ENCODE measurements at regions not wholly inside any gene's neighbourhood (a gene's known extent, or its start where the extent isn't known, plus 50 kb on each side); places are given as distances from the start of the nearest gene placed in this dataset.

DNA sequence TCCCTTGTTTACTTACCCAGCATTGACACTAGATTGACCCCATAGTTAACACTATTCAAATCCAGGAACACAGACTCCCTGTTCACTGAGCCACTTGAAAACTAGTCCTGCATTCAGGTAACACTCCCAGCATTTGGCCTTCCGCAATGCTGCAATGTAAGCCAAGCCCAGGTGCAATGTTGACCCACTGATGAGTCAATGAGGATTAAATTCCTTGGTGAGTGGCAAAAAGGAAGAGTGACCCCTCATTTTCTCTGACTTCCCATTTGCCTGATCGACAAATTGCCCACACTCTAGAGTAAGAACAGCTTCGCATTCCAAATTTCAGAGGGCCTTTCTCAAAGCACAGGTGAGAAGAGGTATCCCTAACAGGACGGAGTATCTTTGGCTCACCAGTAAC lies 251.9 kb downstream of the FBXO15 start:
- no peaks in the 10 kb centered on the region for H3K4me1 ChIP-seq (ENCODE audit: control insufficient read depth, insufficient read depth, low read length)
- H3K27ac ChIP-seq (ENCODE audit: low read length): no peak overlapping the region
- no peaks in the 10 kb centered on the region for H3K27me3 ChIP-seq (ENCODE audit: control insufficient read depth in 1 of 2, insufficient read depth in 2 of 2, low read length in 2 of 2)
- H3K9ac ChIP-seq (ENCODE audit: low read length in 2 of 2): no peak overlapping the region
- no peak overlapping the region for H3K4me3 ChIP-seq (ENCODE audit: low read length in 2 of 2)
- no peaks in the 10 kb centered on the region for H3K36me3 ChIP-seq (ENCODE audit: control insufficient read depth in 2 of 2, insufficient read depth in 2 of 2, low read length in 2 of 2)
- H3K9me3 ChIP-seq (ENCODE audit: control insufficient read depth in 2 of 2, low read length in 2 of 2): no peaks in the 10 kb centered on the region

DNA sequence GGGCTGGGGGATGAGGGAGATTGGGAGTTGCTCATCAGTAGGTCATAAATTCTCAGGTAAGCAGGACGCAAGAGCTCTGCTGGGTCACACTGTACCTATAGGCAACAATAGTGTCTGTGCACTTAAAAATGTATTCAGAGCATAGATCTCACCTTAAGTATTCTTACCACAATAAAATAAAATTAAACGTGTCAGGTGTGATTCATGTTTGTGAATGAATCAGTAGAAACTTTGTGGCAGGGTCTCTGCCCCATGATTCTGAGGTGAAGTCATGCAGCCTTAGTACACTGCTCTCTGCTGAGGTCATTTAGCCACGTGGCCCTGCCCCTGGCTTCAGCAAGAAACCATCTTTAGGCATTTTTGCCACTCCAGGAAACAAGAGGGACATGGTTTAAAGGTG lies 253.8 kb downstream of the FBXO15 start:
- no peaks in the 10 kb centered on the region for H3K9me3 ChIP-seq (ENCODE audit: control insufficient read depth in 2 of 2, low read length in 2 of 2)
- H3K36me3 ChIP-seq (ENCODE audit: control insufficient read depth in 2 of 2, insufficient read depth in 2 of 2, low read length in 2 of 2): no peaks in the 10 kb centered on the region
- H3K4me3 ChIP-seq (ENCODE audit: low read length in 2 of 2): no peak overlapping the region
- no peaks in the 10 kb centered on the region for H3K27me3 ChIP-seq (ENCODE audit: control insufficient read depth in 1 of 2, insufficient read depth in 2 of 2, low read length in 2 of 2)
- H3K9ac ChIP-seq (ENCODE audit: low read length in 2 of 2): no peak overlapping the region
- no peaks in the 10 kb centered on the region for H3K4me1 ChIP-seq (ENCODE audit: control insufficient read depth, insufficient read depth, low read length)
- H3K27ac ChIP-seq (ENCODE audit: low read length): no peak overlapping the region

DNA sequence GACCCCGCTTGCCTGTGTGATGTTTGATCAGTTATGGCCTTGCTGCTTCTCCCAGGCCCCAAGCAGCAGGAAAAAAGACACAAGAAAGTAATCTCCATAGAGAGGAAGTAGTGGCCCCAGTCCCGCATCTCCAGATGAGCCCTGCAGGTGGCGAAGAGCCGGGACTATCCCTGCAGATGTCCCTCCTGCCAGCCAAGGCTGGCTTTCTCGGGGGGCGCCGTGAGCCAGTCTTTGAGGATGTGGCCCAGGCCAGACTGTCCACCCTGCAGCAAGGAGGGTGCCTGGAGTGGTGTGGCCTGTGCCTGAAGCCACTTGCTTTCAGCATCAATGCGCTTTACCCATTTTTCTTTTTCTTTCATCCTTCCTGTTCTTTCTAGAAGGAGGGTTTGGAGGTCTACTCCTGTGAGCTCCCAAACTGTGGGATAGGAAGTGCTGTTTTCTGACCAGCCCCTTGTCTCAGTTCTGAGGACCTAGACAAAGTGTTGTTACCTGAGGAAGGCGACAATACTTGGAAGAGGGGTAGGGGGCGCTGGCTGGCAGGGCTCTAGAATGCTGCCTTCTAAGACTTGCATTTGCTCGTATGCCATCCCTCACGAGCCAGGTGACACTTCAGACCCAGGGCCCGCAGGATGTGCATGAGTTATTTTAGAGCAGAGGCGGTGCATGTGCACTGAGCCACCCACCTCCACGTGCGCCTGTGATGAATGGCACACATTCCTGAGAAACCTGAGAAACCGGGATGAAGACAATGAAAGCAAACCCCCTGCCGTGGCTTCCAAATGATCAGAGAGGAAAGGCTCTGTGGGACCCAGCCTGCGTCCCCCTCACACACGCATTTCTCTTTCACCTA lies 255.8 kb downstream of the FBXO15 start:
- Histone ChIP-seq H3K4me3 (ENCODE audit: low read length in 2 of 2) (no peak overlapping the region), H3K36me3 (ENCODE audit: control insufficient read depth in 2 of 2, insufficient read depth in 2 of 2, low read length in 2 of 2) (no peaks in the 10 kb centered on the region), H3K4me1 (ENCODE audit: control insufficient read depth, insufficient read depth, low read length) (no peaks in the 10 kb centered on the region), H3K27ac (ENCODE audit: low read length) (no peak overlapping the region), H3K27me3 (ENCODE audit: control insufficient read depth in 1 of 2, insufficient read depth in 2 of 2, low read length in 2 of 2) (no peaks in the 10 kb centered on the region), H3K9me3 (ENCODE audit: control insufficient read depth in 2 of 2, low read length in 2 of 2) (no peaks in the 10 kb centered on the region), H3K9ac (ENCODE audit: low read length in 2 of 2) (no peak overlapping the region)

DNA sequence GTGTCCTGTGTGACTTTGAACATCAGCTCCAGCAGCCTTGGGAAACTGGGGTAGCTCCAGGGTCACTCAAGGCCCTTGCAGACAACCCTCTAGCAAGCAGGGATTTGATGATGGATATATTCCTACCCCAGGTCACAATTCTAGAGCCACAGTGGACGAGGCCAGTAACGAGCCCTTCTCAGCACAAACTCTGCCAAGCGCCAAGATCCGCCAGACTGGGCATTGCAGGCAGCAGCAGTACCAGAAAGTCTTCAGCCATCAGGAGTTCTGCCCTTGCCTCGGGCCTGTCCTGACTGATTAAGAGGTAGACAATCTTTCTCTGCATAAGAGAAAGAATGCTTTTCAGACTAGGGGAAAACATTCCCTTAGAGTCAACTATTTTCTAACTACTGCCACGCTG lies 259.1 kb downstream of the FBXO15 start:
- Histone ChIP-seq H3K27ac (ENCODE audit: low read length) (no peak overlapping the region), H3K27me3 (ENCODE audit: control insufficient read depth in 1 of 2, insufficient read depth in 2 of 2, low read length in 2 of 2) (peaks cover 0 to 2% of the 10 kb centered on the region in 2 donors), H3K9me3 (ENCODE audit: control insufficient read depth in 2 of 2, low read length in 2 of 2) (no peaks in the 10 kb centered on the region), H3K4me1 (ENCODE audit: control insufficient read depth, insufficient read depth, low read length) (no peaks in the 10 kb centered on the region), H3K9ac (ENCODE audit: low read length in 2 of 2) (no peak overlapping the region), H3K36me3 (ENCODE audit: control insufficient read depth in 2 of 2, insufficient read depth in 2 of 2, low read length in 2 of 2) (no peaks in the 10 kb centered on the region), H3K4me3 (ENCODE audit: low read length in 2 of 2) (no peak overlapping the region)

DNA sequence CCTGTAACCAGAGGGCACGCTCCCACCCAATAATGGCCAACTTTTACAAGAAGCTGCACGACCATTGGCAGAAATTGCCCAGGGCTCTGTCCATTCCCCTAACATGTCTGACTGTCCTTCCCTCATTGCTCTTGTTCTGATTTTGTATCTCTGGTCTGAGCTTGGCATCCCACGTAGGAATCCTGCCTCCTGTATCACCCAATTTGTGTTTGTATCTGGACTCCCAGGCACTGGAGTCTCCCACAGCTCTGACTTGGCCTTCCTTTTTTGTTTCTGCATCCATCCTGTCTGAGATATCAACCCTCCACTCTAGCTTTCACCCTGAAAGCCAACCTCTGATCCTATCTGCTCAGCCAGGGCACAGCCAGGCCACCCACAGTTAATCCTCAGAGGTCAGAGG lies 259.8 kb downstream of the FBXO15 start:
- no peaks in the 10 kb centered on the region for H3K4me1 ChIP-seq (ENCODE audit: control insufficient read depth, insufficient read depth, low read length)
- H3K4me3 ChIP-seq (ENCODE audit: low read length in 2 of 2): no peak overlapping the region
- H3K27me3 ChIP-seq (ENCODE audit: control insufficient read depth in 1 of 2, insufficient read depth in 2 of 2, low read length in 2 of 2): peaks cover 0 to 2% of the 10 kb centered on the region in 2 donors
- H3K9me3 ChIP-seq (ENCODE audit: control insufficient read depth in 2 of 2, low read length in 2 of 2): no peaks in the 10 kb centered on the region
- no peaks in the 10 kb centered on the region for H3K36me3 ChIP-seq (ENCODE audit: control insufficient read depth in 2 of 2, insufficient read depth in 2 of 2, low read length in 2 of 2)
- H3K27ac ChIP-seq (ENCODE audit: low read length): no peak overlapping the region
- no peak overlapping the region for H3K9ac ChIP-seq (ENCODE audit: low read length in 2 of 2)

DNA sequence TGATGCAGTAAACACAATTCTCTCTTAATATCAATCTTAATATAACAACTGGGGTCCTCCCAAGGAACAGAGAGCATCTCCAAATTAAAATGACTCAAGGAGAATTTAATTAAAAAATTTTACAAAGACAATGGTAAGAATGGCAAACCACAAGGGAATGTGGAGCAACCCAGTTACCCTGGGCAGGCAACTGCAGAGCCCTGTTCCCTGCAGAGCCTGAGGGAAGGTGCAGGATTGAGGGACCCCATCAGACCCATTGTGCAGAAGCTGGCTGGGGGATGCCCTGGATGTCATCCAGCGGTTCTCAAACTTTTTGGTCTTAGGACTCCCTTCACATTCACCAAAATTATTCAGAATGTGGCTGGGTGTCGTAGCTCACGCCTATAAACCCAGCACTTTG lies 262.8 kb downstream of the FBXO15 start:
- no peaks in the 10 kb centered on the region for H3K9me3 ChIP-seq (ENCODE audit: control insufficient read depth in 2 of 2, low read length in 2 of 2)
- no peak overlapping the region for H3K9ac ChIP-seq (ENCODE audit: low read length in 2 of 2)
- peaks cover 0 to 2% of the 10 kb centered on the region in 2 donors for H3K27me3 ChIP-seq (ENCODE audit: control insufficient read depth in 1 of 2, insufficient read depth in 2 of 2, low read length in 2 of 2)
- no peaks in the 10 kb centered on the region for H3K4me1 ChIP-seq (ENCODE audit: control insufficient read depth, insufficient read depth, low read length)
- H3K27ac ChIP-seq (ENCODE audit: low read length): no peak overlapping the region
- H3K4me3 ChIP-seq (ENCODE audit: low read length in 2 of 2): no peak overlapping the region
- H3K36me3 ChIP-seq (ENCODE audit: control insufficient read depth in 2 of 2, insufficient read depth in 2 of 2, low read length in 2 of 2): no peaks in the 10 kb centered on the region

DNA sequence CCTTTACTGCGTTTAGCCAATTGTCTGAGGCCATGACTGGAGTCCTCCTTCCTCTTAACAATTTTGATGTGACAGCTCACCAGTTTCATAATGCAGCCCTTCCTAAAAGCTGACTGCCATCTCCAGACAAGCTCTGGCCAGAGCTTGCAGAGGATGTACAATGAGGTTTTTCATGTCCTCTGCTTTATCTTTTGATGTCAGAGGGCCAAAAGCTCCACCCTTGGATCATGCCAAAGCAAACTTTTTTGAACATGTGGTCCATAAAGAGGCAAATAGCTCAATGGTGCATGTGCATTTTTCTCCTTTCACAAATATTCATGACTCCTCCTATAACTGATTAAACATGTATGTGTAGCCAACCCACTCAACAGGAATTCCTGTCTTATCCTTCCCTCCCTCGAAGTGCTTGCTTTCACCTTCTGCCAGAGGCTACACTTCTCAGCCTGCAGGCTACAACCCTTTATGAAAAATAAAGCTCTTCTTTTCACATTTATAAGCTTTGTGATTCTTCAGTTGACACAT lies 266.2 kb downstream of the FBXO15 start:
- Histone ChIP-seq H3K4me3 (ENCODE audit: low read length in 2 of 2) (no peak overlapping the region), H3K27me3 (ENCODE audit: control insufficient read depth in 1 of 2, insufficient read depth in 2 of 2, low read length in 2 of 2) (peaks cover 0 to 2% of the 10 kb centered on the region in 2 donors), H3K4me1 (ENCODE audit: control insufficient read depth, insufficient read depth, low read length) (no peaks in the 10 kb centered on the region), H3K9ac (ENCODE audit: low read length in 2 of 2) (no peak overlapping the region), H3K36me3 (ENCODE audit: control insufficient read depth in 2 of 2, insufficient read depth in 2 of 2, low read length in 2 of 2) (no peaks in the 10 kb centered on the region), H3K27ac (ENCODE audit: low read length) (no peak overlapping the region), H3K9me3 (ENCODE audit: control insufficient read depth in 2 of 2, low read length in 2 of 2) (no peaks in the 10 kb centered on the region)

DNA sequence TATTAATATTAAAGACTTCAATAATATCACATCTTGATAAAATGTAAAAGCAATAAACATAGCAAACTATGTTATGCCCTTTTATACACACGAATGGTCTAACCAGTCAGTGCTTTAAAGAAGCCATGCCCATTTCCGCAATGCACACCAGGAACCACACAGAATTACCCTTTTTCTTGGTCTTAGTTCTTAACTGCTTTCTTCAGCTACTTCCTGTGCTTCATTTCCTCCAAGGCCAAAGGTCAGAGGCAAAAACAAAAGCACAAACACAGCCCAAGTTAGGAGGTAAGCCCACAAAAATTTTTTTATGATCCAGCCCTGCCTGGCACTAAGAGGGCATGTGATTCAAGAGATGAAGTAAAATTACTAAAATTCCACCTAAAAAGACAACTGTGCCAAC lies 267.2 kb downstream of the FBXO15 start:
- Histone ChIP-seq H3K9ac (ENCODE audit: low read length in 2 of 2) (no peak overlapping the region), H3K27me3 (ENCODE audit: control insufficient read depth in 1 of 2, insufficient read depth in 2 of 2, low read length in 2 of 2) (peaks cover 0 to 2% of the 10 kb centered on the region in 2 donors), H3K27ac (ENCODE audit: low read length) (no peak overlapping the region), H3K4me3 (ENCODE audit: low read length in 2 of 2) (no peak overlapping the region), H3K36me3 (ENCODE audit: control insufficient read depth in 2 of 2, insufficient read depth in 2 of 2, low read length in 2 of 2) (no peaks in the 10 kb centered on the region), H3K4me1 (ENCODE audit: control insufficient read depth, insufficient read depth, low read length) (no peaks in the 10 kb centered on the region), H3K9me3 (ENCODE audit: control insufficient read depth in 2 of 2, low read length in 2 of 2) (no peaks in the 10 kb centered on the region)

DNA sequence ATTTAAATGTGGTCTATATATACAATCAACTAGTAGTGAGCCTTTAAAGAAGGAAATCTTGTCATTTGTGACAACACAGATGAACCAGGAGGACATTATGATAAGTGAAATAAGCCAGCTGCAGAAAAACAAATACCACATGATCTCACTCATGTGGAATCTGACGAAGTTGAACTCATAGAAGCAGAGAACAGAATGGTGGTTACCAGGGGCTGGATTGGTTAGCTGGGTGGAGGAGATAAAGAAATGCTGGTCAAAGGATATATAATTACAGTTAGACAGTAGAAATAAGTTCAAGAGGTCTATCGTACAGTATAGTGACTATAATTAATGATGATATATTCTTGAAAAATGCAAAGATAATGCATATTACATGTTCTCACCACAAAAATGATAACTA lies 267.9 kb downstream of the FBXO15 start:
- no peak overlapping the region for H3K27ac ChIP-seq (ENCODE audit: low read length)
- H3K4me1 ChIP-seq (ENCODE audit: control insufficient read depth, insufficient read depth, low read length): no peaks in the 10 kb centered on the region
- no peaks in the 10 kb centered on the region for H3K36me3 ChIP-seq (ENCODE audit: control insufficient read depth in 2 of 2, insufficient read depth in 2 of 2, low read length in 2 of 2)
- H3K9me3 ChIP-seq (ENCODE audit: control insufficient read depth in 2 of 2, low read length in 2 of 2): no peaks in the 10 kb centered on the region
- no peak overlapping the region for H3K4me3 ChIP-seq (ENCODE audit: low read length in 2 of 2)
- peaks cover 0 to 2% of the 10 kb centered on the region in 2 donors for H3K27me3 ChIP-seq (ENCODE audit: control insufficient read depth in 1 of 2, insufficient read depth in 2 of 2, low read length in 2 of 2)
- no peak overlapping the region for H3K9ac ChIP-seq (ENCODE audit: low read length in 2 of 2)

DNA sequence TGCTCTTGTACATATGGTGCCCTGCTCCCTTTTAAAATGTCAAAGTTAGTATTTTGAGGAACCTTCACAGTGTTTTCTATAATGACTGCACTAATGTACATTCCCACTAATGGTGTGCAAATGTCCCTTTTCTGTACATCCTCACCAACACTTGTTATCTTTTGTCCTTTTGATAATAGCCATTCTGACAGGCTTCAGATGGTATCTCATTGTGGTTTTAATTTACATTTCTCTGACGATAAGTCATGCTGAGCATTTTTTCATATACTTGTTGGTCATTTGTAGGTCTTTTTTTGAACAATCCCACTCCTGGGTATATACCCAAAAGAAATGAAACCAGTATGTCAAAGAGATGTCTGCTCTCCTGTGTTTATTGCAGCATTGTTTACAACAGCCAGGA lies 268.3 kb downstream of the FBXO15 start:
- no peak overlapping the region for H3K4me3 ChIP-seq (ENCODE audit: low read length in 2 of 2)

DNA sequence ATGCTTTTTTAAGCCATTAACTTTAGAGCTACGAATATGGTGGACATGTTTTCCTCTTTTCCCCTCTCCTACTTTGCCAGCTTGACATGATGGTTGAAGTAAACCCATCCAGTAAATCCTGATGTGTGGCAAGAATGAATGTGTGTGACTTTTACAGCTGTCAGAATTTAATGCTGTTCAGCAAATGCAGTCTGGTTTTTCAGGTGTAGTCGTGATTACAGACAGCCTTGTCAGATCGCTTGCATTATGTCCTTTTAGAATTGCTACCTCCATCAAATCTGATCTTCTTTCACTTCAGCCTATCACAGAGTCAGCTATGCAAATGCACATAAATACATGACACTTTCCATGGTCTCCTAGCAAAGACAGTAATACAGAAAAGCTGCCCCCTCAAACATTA lies 278.5 kb downstream of the FBXO15 start:
- H3K27me3 ChIP-seq (ENCODE audit: control insufficient read depth in 1 of 2, insufficient read depth in 2 of 2, low read length in 2 of 2): peaks cover 0 to 3% of the 10 kb centered on the region in 2 donors
- H3K36me3 ChIP-seq (ENCODE audit: control insufficient read depth in 2 of 2, insufficient read depth in 2 of 2, low read length in 2 of 2): no peaks in the 10 kb centered on the region
- H3K9me3 ChIP-seq (ENCODE audit: control insufficient read depth in 2 of 2, low read length in 2 of 2): no peaks in the 10 kb centered on the region
- H3K9ac ChIP-seq (ENCODE audit: low read length in 2 of 2): no peak overlapping the region
- no peaks in the 10 kb centered on the region for H3K4me1 ChIP-seq (ENCODE audit: control insufficient read depth, insufficient read depth, low read length)
- H3K27ac ChIP-seq (ENCODE audit: low read length): no peak overlapping the region
- H3K4me3 ChIP-seq (ENCODE audit: low read length in 2 of 2): no peak overlapping the region

More for the DNA sequence above, 268.3 kb downstream of the FBXO15 start:
- Histone ChIP-seq H3K4me1 (ENCODE audit: control insufficient read depth, insufficient read depth, low read length) (no peaks in the 10 kb centered on the region), H3K9ac (ENCODE audit: low read length in 2 of 2) (no peak overlapping the region), H3K36me3 (ENCODE audit: control insufficient read depth in 2 of 2, insufficient read depth in 2 of 2, low read length in 2 of 2) (no peaks in the 10 kb centered on the region), H3K27ac (ENCODE audit: low read length) (no peak overlapping the region), H3K27me3 (ENCODE audit: control insufficient read depth in 1 of 2, insufficient read depth in 2 of 2, low read length in 2 of 2) (peaks cover 0 to 2% of the 10 kb centered on the region in 2 donors), H3K9me3 (ENCODE audit: control insufficient read depth in 2 of 2, low read length in 2 of 2) (no peaks in the 10 kb centered on the region)
